Mucosa of descending colon (tissue), 3 donors: ENCODE measurements at regions not wholly inside any gene's neighbourhood (a gene's known extent, or its start where the extent isn't known, plus 50 kb on each side); places are given as distances from the start of the nearest gene placed in this dataset.
"Not testable (repeated sequence)": the region's sequence is repeated elsewhere in the genome, so short reads cannot be mapped to it uniquely, and the experiment has no call there.

Experiments
- ATAC-seq: fragments of 200-7000 bp; cut with Tn5 transposase; one replicate; pipeline ENCODE4 v1.9.1; 2020; ENCODE audit warnings: mild to moderate bottlenecking, moderate library complexity
- DNase-seq, 3 donors: peaks; one replicate each; pipeline ENCODE4 v3.0.0-alpha.2; 2020
- H3K36me3 ChIP-seq: fragments of 200-600 bp; one replicate; pipeline ENCODE4 v1.8.0; 2021; ENCODE audit warnings: low read depth, mild to moderate bottlenecking
- H3K4me1 ChIP-seq: fragments of 200-600 bp; one replicate; pipeline ENCODE4 v1.8.0; 2021; ENCODE audit warnings: low read depth, mild to moderate bottlenecking
- H3K4me3 ChIP-seq: fragments of 200-600 bp; one replicate; pipeline ENCODE4 v1.8.0; 2021; ENCODE audit warnings: mild to moderate bottlenecking
- H3K9me3 ChIP-seq: fragments of 200-600 bp; one replicate; pipeline ENCODE4 v1.8.0; 2021; ENCODE audit warnings: mild to moderate bottlenecking
- CTCF ChIP-seq: fragments of 200-600 bp; IDR thresholded peaks from one replicate; pipeline ENCODE4 v1.8.0; 2022; ENCODE audit warnings: antibody characterized with exemption, mild to moderate bottlenecking
- intact Hi-C, 2 donors: fragments of 100-400 bp; cut with DNase I in 1 of 2; cut with micrococcal nuclease in 1 of 2; formaldehyde crosslinking; loops; one replicate each; pipeline versions ENCODE4 v1.11.0 to v1.11.1; 2022; cut with DNase I, micrococcal nuclease
- donor health status: DM: no; HTN: no; CAD: no; lungs with moderate emphysema.
- donor health status: DM: no; HTN: no; CAD: no.
- donor health status: DM: no; HTN: yes; CAD: no.

- DNase-seq (no peak), ATAC-seq (no peak)
- intact Hi-C loops, result no loop called here
- no peaks in the 10 kb centered on the region for H3K36me3 ChIP-seq
- no peaks in the 10 kb centered on the region for H3K4me1 ChIP-seq
- no peak overlapping the region for H3K4me3 ChIP-seq
- H3K9me3 ChIP-seq, result no peaks in the 10 kb centered on the region
- TF ChIP-seq CTCF, result no peak
Observed at GRCh38 chr13:31543190-31543589, 196.1 kb upstream of the RXFP2 start.

DNA sequence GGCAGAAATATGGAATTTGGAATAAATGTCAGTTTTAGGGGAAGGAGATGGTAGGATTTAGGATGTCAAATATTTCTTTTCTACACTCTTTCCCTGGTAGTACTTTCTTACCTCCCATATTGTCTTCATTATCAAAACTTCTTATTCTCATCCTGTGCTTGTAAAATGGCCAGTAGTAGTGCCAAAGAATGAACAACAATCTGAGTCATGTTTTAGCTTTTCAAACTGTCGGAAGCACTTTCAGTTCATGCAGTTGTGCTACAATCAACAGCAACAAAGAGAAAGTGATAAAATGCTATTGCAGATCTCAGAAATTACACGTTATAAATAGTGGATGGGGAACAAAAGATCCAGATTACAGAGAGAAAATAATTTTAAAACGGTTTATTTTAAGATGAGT is 193.7 kb upstream of the RXFP2 start:
- ATAC-seq, result no peak
- no peak for TF ChIP-seq CTCF
- Histone ChIP-seq H3K4me1 (no peaks in the 10 kb centered on the region), H3K4me3 (no peak overlapping the region), H3K36me3 (no peaks in the 10 kb centered on the region), H3K9me3 (no peaks in the 10 kb centered on the region)
- no peak for DNase-seq
- intact Hi-C loops, result no loop called here

DNA sequence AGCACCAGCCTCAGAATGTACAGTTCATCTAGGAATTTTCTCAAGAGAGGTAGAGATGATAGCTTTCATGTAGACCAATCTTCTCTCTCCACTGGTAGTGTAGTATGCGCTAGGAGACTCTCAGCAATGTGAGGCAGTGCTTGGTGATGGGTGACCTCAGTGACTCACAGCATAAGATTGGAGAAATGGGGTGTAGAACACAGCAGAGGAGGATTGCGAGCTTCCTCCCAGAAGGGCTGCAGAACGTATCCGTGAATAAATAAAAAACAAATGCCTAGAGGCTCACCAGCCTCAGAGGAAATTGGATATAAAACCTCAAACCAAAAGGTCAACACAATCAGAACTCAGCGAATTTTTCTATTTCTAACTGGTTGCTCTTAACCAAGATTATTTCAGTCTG is 182.9 kb upstream of the RXFP2 start:
- ATAC-seq (no peak), DNase-seq (no peak)
- Histone ChIP-seq H3K9me3 (no peaks in the 10 kb centered on the region), H3K4me1 (no peaks in the 10 kb centered on the region), H3K4me3 (no peak overlapping the region), H3K36me3 (no peaks in the 10 kb centered on the region)
- no peak for TF ChIP-seq CTCF
- intact Hi-C loops, result no loop called here

DNA sequence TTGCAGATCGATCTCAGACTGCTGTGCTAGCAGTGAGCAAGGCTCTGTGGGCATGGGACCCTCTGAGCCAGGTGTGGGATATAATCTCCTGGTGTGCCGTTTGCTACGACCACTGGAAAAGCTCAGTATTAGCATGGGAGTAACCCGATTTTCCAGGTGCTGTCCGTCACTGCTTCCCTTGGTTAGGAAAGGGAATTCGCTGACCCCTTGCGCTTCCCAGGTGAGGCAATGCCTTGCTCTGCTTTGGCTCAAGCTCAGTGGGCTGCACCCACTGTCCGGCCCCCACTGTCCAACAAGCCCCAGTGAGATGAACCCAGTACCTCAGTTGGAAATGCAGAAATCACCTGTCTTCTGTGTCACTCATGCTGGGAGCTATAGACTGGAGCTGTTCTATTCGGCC is 155.1 kb upstream of the RXFP2 start:
- H3K36me3 ChIP-seq, DNase-seq, ATAC-seq, intact Hi-C loops, H3K4me3 ChIP-seq, H3K9me3 ChIP-seq, H3K4me1 ChIP-seq: not testable (repeated sequence)

GRCh38 chr13:31587698-31588266 is 151.5 kb upstream of the RXFP2 start:
- ATAC-seq, result peak; percentile 27
- no peak for DNase-seq
- TF ChIP-seq CTCF, result no peak
- Histone ChIP-seq H3K36me3 (no peaks in the 10 kb centered on the region), H3K9me3 (no peaks in the 10 kb centered on the region), H3K4me3 (no peak overlapping the region), H3K4me1 (peaks cover 14% of the 10 kb centered on the region)
- intact Hi-C loops, result no loop called here

GRCh38 chr13:31588316-31588715 is 151.0 kb upstream of the RXFP2 start:
- peaks cover 14% of the 10 kb centered on the region for H3K4me1 ChIP-seq

More at GRCh38 chr13:31588316-31588715, 151.0 kb upstream of the RXFP2 start:
- DNase-seq, result peak in 1 of 3 donors; percentile 67
- no peak for TF ChIP-seq CTCF
- peak; percentile 96 for ATAC-seq
- Histone ChIP-seq H3K36me3 (no peaks in the 10 kb centered on the region), H3K4me3 (no peak overlapping the region), H3K9me3 (no peaks in the 10 kb centered on the region)
- intact Hi-C loops, result no loop called here
